ENCODE measurements at regions not wholly inside any gene's neighbourhood (a gene's known extent, or its start where the extent isn't known, plus 50 kb on each side); places are given as distances from the start of the nearest gene placed in this dataset.

- Histone ChIP-seq H2AFZ (ENCODE audit: low read length) (no peak overlapping the region), H4K20me1 (ENCODE audit: insufficient read depth, low read length) (no peaks in the 10 kb centered on the region), H3K79me2 (ENCODE audit: insufficient read depth, low read length) (no peaks in the 10 kb centered on the region), H3K27me3 (ENCODE audit: insufficient read depth, low read length) (no peaks in the 10 kb centered on the region), H3K36me3 (ENCODE audit: insufficient read depth, low read length) (no peaks in the 10 kb centered on the region), H3K4me1 (ENCODE audit: insufficient read depth, low read length) (no peaks in the 10 kb centered on the region), H3K27ac (ENCODE audit: low read depth, low read length) (no peak overlapping the region), H3K4me3 (ENCODE audit: insufficient read depth, low read length) (no peak overlapping the region), H3K4me2 (ENCODE audit: insufficient read depth, low read length) (no peak overlapping the region), H3K9me3 (ENCODE audit: low read depth, low read length) (peaks cover 2% of the 10 kb centered on the region)
- no peak for DNase-seq (ENCODE audit: insufficient read length, low spot score, missing footprints)
- no peak for TF ChIP-seq CTCF (IDR thresholded peaks at IDR 0.05; ENCODE audit: extremely low read depth, low read depth, low read length)
Observed at GRCh38 chr10:2225609-2226008, 488.3 kb upstream of the ADARB2 start.

- Histone ChIP-seq H2AFZ (ENCODE audit: low read length) (no peak overlapping the region), H3K27me3 (ENCODE audit: insufficient read depth, low read length) (no peaks in the 10 kb centered on the region)
Observed at GRCh38 chr10:2223548-2224320, 486.4 kb upstream of the ADARB2 start.

GRCh38 chr10:2222631-2223030 is 485.3 kb upstream of the ADARB2 start:
- H3K27ac ChIP-seq (ENCODE audit: low read depth, low read length) = no peak overlapping the region

More at GRCh38 chr10:2223548-2224320, 486.4 kb upstream of the ADARB2 start:
- no peaks in the 10 kb centered on the region for H3K36me3 ChIP-seq (ENCODE audit: insufficient read depth, low read length)
- H3K4me2 ChIP-seq (ENCODE audit: insufficient read depth, low read length) = no peak overlapping the region
- H4K20me1 ChIP-seq (ENCODE audit: insufficient read depth, low read length) = no peaks in the 10 kb centered on the region
- no peak for DNase-seq (ENCODE audit: insufficient read length, low spot score, missing footprints)
- H3K4me1 ChIP-seq (ENCODE audit: insufficient read depth, low read length) = no peaks in the 10 kb centered on the region
- TF ChIP-seq CTCF (IDR thresholded peaks at IDR 0.05; ENCODE audit: extremely low read depth, low read depth, low read length) = no peak
- H3K4me3 ChIP-seq (ENCODE audit: insufficient read depth, low read length) = no peak overlapping the region
- H3K27ac ChIP-seq (ENCODE audit: low read depth, low read length) = no peak overlapping the region
- H3K79me2 ChIP-seq (ENCODE audit: insufficient read depth, low read length) = no peaks in the 10 kb centered on the region
- H3K9me3 ChIP-seq (ENCODE audit: low read depth, low read length) = peaks cover 2% of the 10 kb centered on the region

More at GRCh38 chr10:2222631-2223030, 485.3 kb upstream of the ADARB2 start:
- Histone ChIP-seq H3K79me2 (ENCODE audit: insufficient read depth, low read length) (no peaks in the 10 kb centered on the region), H3K9me3 (ENCODE audit: low read depth, low read length) (peaks cover 2% of the 10 kb centered on the region), H3K4me2 (ENCODE audit: insufficient read depth, low read length) (no peak overlapping the region), H4K20me1 (ENCODE audit: insufficient read depth, low read length) (no peaks in the 10 kb centered on the region), H3K36me3 (ENCODE audit: insufficient read depth, low read length) (no peaks in the 10 kb centered on the region), H3K4me1 (ENCODE audit: insufficient read depth, low read length) (no peaks in the 10 kb centered on the region), H3K27me3 (ENCODE audit: insufficient read depth, low read length) (no peaks in the 10 kb centered on the region), H3K4me3 (ENCODE audit: insufficient read depth, low read length) (no peak overlapping the region), H2AFZ (ENCODE audit: low read length) (no peak overlapping the region)
- no peak for DNase-seq (ENCODE audit: insufficient read length, low spot score, missing footprints)
- TF ChIP-seq CTCF (IDR thresholded peaks at IDR 0.05; ENCODE audit: extremely low read depth, low read depth, low read length) = no peak

All from osteoblast (primary cell).